IMR-90 (cell line): ENCODE measurements at regions not wholly inside any gene's neighbourhood (a gene's known extent, or its start where the extent isn't known, plus 50 kb on each side); places are given as distances from the start of the nearest gene placed in this dataset.

Experiments used
- ATAC-seq: fragments of 200-7000 bp; cut with Tn5 transposase; 2 replicates; pipeline ENCODE4 v1.9.1; 2020; ENCODE audit warnings: low read depth, mild to moderate bottlenecking, moderate library complexity
- BruUV-seq: library from RNA; stranded (reverse); fragments of 400-500 nt; replicated peaks from 2 replicates; lab custom pipeline; 2021; lab: Mats Ljungman, UMichigan
- CTCF ChIA-PET: fragments of 300-600 bp; formaldehyde crosslinking; extraction: SDS; loops from one replicate; lab custom pipeline; 2021; ENCODE audit warnings: antibody characterized with exemption; lab: Yijun Ruan, JAX
- POLR2A ChIA-PET: fragments of 300-600 bp; sonication (Branson Sonifier 250); formaldehyde crosslinking; loops from one replicate; lab custom pipeline; 2022; ENCODE audit warnings: antibody characterized with exemption; ENCODE audit not compliant: unreplicated experiment; lab: Charles Lee
- DNase-seq: peaks from one replicate; pipeline ENCODE4 v3.0.0; 2013
- H2AFZ ChIP-seq: replicated peaks from 2 replicates; pipeline ENCODE3; 2013; ENCODE audit warnings: low read length, mild to moderate bottlenecking; ENCODE audit not compliant: poor library complexity
- H2AK5ac ChIP-seq: 2 replicates; pipeline ENCODE4 v1.6.1; 2013; ENCODE audit warnings: low read depth, low read length, inconsistent platforms
- H2AK9ac ChIP-seq: replicated peaks from 2 replicates; pipeline ENCODE3; 2013; ENCODE audit warnings: mild to moderate bottlenecking, low read depth, low read length, moderate library complexity; ENCODE audit not compliant: poor library complexity
- H2BK120ac ChIP-seq: 2 replicates; pipeline ENCODE4 v1.6.1; 2013; ENCODE audit warnings: low read depth, low read length, inconsistent platforms
- H2BK15ac ChIP-seq: 3 replicates; pipeline ENCODE4 v1.6.1; 2013; ENCODE audit warnings: low read depth, low read length, inconsistent platforms
- H2BK20ac ChIP-seq: 2 replicates; pipeline ENCODE4 v1.6.1; 2013; ENCODE audit warnings: low read depth, mild to moderate bottlenecking, inconsistent platforms, low read length, moderate library complexity
- H2BK5ac ChIP-seq: 2 replicates; pipeline ENCODE4 v1.6.1; 2013; ENCODE audit warnings: mild to moderate bottlenecking, low read depth, low read length, inconsistent platforms; ENCODE audit not compliant: poor library complexity, severe bottlenecking
- H3K14ac ChIP-seq: replicated peaks from 2 replicates; pipeline ENCODE4 v1.6.1; 2013; ENCODE audit warnings: low read depth, low read length, inconsistent platforms
- H3K18ac ChIP-seq: 2 replicates; pipeline ENCODE4 v1.6.1; 2013; ENCODE audit warnings: low read depth, low read length, control low read depth
- H3K23ac ChIP-seq: 2 replicates; pipeline ENCODE4 v1.6.1; 2013; ENCODE audit warnings: low read depth, low read length, inconsistent platforms
- H3K27ac ChIP-seq: 2 replicates; pipeline ENCODE4 v1.5.1; 2013; ENCODE audit warnings: mild to moderate bottlenecking, control low read depth, low read length; ENCODE audit not compliant: insufficient read depth
- H3K27me3 ChIP-seq: 2 replicates; pipeline ENCODE4 v1.6.1; 2013; ENCODE audit warnings: low read length; ENCODE audit not compliant: control insufficient read depth, insufficient read depth
- H3K36me3 ChIP-seq: 2 replicates; pipeline ENCODE4 v1.6.1; 2013; ENCODE audit warnings: low read length, mixed read lengths; ENCODE audit not compliant: control insufficient read depth, insufficient read depth
- H3K4ac ChIP-seq: 2 replicates; pipeline ENCODE4 v1.6.1; 2013; ENCODE audit warnings: low read depth, low read length, inconsistent platforms
- H3K4me1 ChIP-seq: 2 replicates; pipeline ENCODE4 v1.6.1; 2013; ENCODE audit warnings: low read length, mixed read lengths; ENCODE audit not compliant: control insufficient read depth, insufficient read depth
- H3K4me2 ChIP-seq: 2 replicates; pipeline ENCODE4 v1.6.1; 2013; ENCODE audit warnings: low read depth, mild to moderate bottlenecking, control low read depth, low read length, moderate library complexity
- H3K4me3 ChIP-seq: 2 replicates; pipeline ENCODE4 v1.5.1; 2013; ENCODE audit warnings: low read depth, mild to moderate bottlenecking, control low read depth, low read length, moderate library complexity; ENCODE audit not compliant: insufficient read depth
- H3K56ac ChIP-seq: 2 replicates; pipeline ENCODE4 v1.6.1; 2013; ENCODE audit warnings: low read length, inconsistent platforms; ENCODE audit not compliant: insufficient read depth; ENCODE audit errors: extremely low read depth
- H3K79me1 ChIP-seq, 2 experiments: 2 replicates each; pipeline ENCODE4 v1.6.1; 2013; ENCODE audit warnings: low read length in 2 of 2, inconsistent platforms in 1 of 2, low read depth in 1 of 2
- H3K9ac ChIP-seq: 2 replicates; pipeline ENCODE4 v1.6.1; 2013; ENCODE audit warnings: low read depth, low read length, control low read depth
- H3K9me1 ChIP-seq: 2 replicates; pipeline ENCODE4 v1.6.1; 2013; ENCODE audit warnings: low read length, inconsistent platforms; ENCODE audit not compliant: insufficient read depth
- H3K9me3 ChIP-seq: 2 replicates; pipeline ENCODE4 v1.6.1; 2013; ENCODE audit warnings: low read length; ENCODE audit not compliant: control insufficient read depth, insufficient read depth
- H4K20me1 ChIP-seq: 2 replicates; pipeline ENCODE4 v1.6.1; 2013; ENCODE audit warnings: low read length, inconsistent platforms; ENCODE audit not compliant: insufficient read depth
- H4K5ac ChIP-seq: 2 replicates; pipeline ENCODE4 v1.6.1; 2013; ENCODE audit warnings: mild to moderate bottlenecking, low read depth, low read length, control low read depth
- H4K8ac ChIP-seq, 2 experiments: 2 replicates each; pipeline ENCODE4 v1.6.1; 2013; ENCODE audit warnings: low read depth in 2 of 2, low read length in 2 of 2, control low read depth in 1 of 2, inconsistent platforms in 1 of 2
- H4K91ac ChIP-seq: 2 replicates; pipeline ENCODE4 v1.6.1; 2013; ENCODE audit warnings: low read depth, low read length, inconsistent platforms; ENCODE audit not compliant: insufficient read depth
- BHLHE40 ChIP-seq: fragments of 150-350 bp; IDR thresholded peaks from 2 replicates; pipeline ENCODE4 v1.6.1; 2016; ENCODE audit warnings: mild to moderate bottlenecking, low read depth, low read length
- CEBPB ChIP-seq: IDR thresholded peaks from 2 replicates; pipeline ENCODE4 v1.6.1; 2012; ENCODE audit warnings: low read depth, low read length, improper control_type of control experiment
- CTCF ChIP-seq: conservative IDR thresholded peaks from 2 replicates; pipeline ENCODE4 v1.5.1; 2012; ENCODE audit warnings: mild to moderate bottlenecking, low read depth, low read length, improper control_type of control experiment
- ELK1 ChIP-seq: fragments of 150-350 bp; IDR thresholded peaks from 2 replicates; pipeline ENCODE4 v1.6.1; 2016; ENCODE audit warnings: low read depth, mild to moderate bottlenecking, low read length, moderate library complexity, borderline replicate concordance
- MAZ ChIP-seq: IDR thresholded peaks from 2 replicates; pipeline ENCODE4 v1.6.1; 2012; ENCODE audit warnings: low read depth, mild to moderate bottlenecking, low read length, improper control_type of control experiment, moderate library complexity, borderline replicate concordance
- MXI1 ChIP-seq: IDR thresholded peaks from 2 replicates; pipeline ENCODE4 v1.6.1; 2012; ENCODE audit warnings: low read depth, mild to moderate bottlenecking, low read length, moderate library complexity, borderline replicate concordance
- POLR2A ChIP-seq: IDR thresholded peaks from 2 replicates; pipeline ENCODE4 v1.6.1; 2012; ENCODE audit warnings: mild to moderate bottlenecking, low read depth, low read length
- RAD21 ChIP-seq: IDR thresholded peaks from 2 replicates; pipeline ENCODE4 v1.6.1; 2012; ENCODE audit warnings: low read length, improper control_type of control experiment
- RFX5 ChIP-seq: IDR thresholded peaks from 2 replicates; pipeline ENCODE4 v1.8.0; 2012; ENCODE audit warnings: low read depth, mild to moderate bottlenecking, low read length, moderate library complexity
- SMC3 ChIP-seq: fragments of 150-350 bp; IDR thresholded peaks from 2 replicates; pipeline ENCODE4 v1.6.1; 2016; ENCODE audit warnings: low read depth, mild to moderate bottlenecking, antibody characterized with exemption, low read length, moderate library complexity
- WGBS, 2 experiments: methylation state at CpG; one replicate each; pipeline versions ENCODE4 v1.1.5 to v1.1.7; 2013; ENCODE audit warnings: missing lambda C conversion rate in 2 of 2; ENCODE audit not compliant: insufficient read length in 1 of 2; ENCODE audit errors: extremely low coverage in 2 of 2; 5-methylcytosine and 5-hydroxymethylcytosine counted together
- dilution Hi-C: fragments of 300-500 bp; cut with HindIII; formaldehyde crosslinking; loops from one replicate; pipeline ENCODE4 v1.14.3; 2018; ENCODE audit warnings: low sequenced_read_pairs; ENCODE audit not compliant: unreplicated experiment
- in situ Hi-C: fragments of 300-500 bp; cut with MboI; formaldehyde crosslinking; loops from 3 replicates; pipeline ENCODE4 v1.14.3; 2019; ENCODE audit warnings: low sequenced_read_pairs, inconsistent platforms, mixed read lengths
- intact Hi-C: fragments of 100-400 bp; cut with micrococcal nuclease; formaldehyde crosslinking; loops from 2 replicates; pipeline ENCODE4 v1.10.0; 2022

DNA sequence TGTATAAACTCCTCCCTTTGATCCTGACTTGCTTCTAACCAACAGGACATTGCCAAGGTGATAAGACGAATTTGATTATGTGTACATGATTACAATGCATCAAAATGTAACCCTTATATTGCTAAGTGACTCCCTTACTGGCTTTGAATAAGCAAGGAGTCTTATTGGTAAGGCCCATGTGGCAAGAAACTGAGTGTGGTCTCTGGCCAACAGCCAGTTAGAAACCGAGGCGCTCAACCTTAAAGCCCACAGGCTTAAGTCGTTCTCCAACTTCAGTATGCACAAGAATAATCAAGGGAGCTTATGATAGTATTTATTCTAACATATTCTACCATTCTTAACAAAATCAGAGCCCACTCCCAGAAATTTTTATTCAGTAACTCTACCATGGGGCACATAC, 374.2 kb upstream of the F9 start:
- no peak overlapping the region for H4K91ac ChIP-seq
- intact Hi-C loops: no loop called here
- H2BK20ac ChIP-seq: no peak overlapping the region
- H4K8ac ChIP-seq: no peak overlapping the region
- no peaks in the 10 kb centered on the region for H3K36me3 ChIP-seq
- dilution Hi-C loops: no loop called here
- H3K4me2 ChIP-seq: no peak overlapping the region
- no peak for TF ChIP-seq MAZ
- no peak for TF ChIP-seq BHLHE40
- no peak for TF ChIP-seq CEBPB
- no peak for TF ChIP-seq CTCF
- no peak for TF ChIP-seq MXI1
- TF ChIP-seq SMC3: no peak
- no peak for TF ChIP-seq RAD21
- no peak for TF ChIP-seq ELK1
- no peak for TF ChIP-seq POLR2A
- no peak for TF ChIP-seq RFX5
- H2BK120ac ChIP-seq: no peak overlapping the region
- H3K56ac ChIP-seq: no peak overlapping the region
- CTCF ChIA-PET: no interaction called here
- H4K5ac ChIP-seq: no peak overlapping the region
- ATAC-seq (no peak), DNase-seq (no peak)
- H2AK9ac ChIP-seq: no peak overlapping the region
- in situ Hi-C loops: no loop called here
- no CpG with 5 or more reads among the region's 4 CpGs for WGBS, 2 experiments
- H3K27ac ChIP-seq: no peak overlapping the region
- no peaks in the 10 kb centered on the region for H3K9me1 ChIP-seq
- no peak overlapping the region for H2AFZ ChIP-seq
- no peak overlapping the region for H3K23ac ChIP-seq
- no peak overlapping the region for H2BK5ac ChIP-seq
- no peak overlapping the region for H3K18ac ChIP-seq
- H3K27me3 ChIP-seq: no peaks in the 10 kb centered on the region
- H2AK5ac ChIP-seq: no peak overlapping the region
- H3K9ac ChIP-seq: no peak overlapping the region
- H4K20me1 ChIP-seq: no peaks in the 10 kb centered on the region
- H3K79me1 ChIP-seq: no peaks in the 10 kb centered on the region
- POLR2A ChIA-PET: no interaction called here
- no peak overlapping the region for H2BK15ac ChIP-seq
- no peak overlapping the region for H3K14ac ChIP-seq
- no TSS peak for BruUV-seq
- no peak overlapping the region for H3K4me3 ChIP-seq
- H3K4ac ChIP-seq: no peak overlapping the region
- no peaks in the 10 kb centered on the region for H3K4me1 ChIP-seq
- no peaks in the 10 kb centered on the region for H3K9me3 ChIP-seq
